Panc1 (cell line): ENCODE measurements at regions not wholly inside any gene's neighbourhood (a gene's known extent, or its start where the extent isn't known, plus 50 kb on each side); places are given as distances from the start of the nearest gene placed in this dataset.

Experiments used
- ATAC-seq: fragments of 200-7000 bp; cut with Tn5 transposase; 2 replicates; pipeline ENCODE4 v1.9.1; 2020; ENCODE audit warnings: mild to moderate bottlenecking, moderate library complexity
- BruUV-seq: library from RNA; stranded (reverse); fragments of 400-500 nt; replicated peaks from 2 replicates; lab custom pipeline; 2021; lab: Mats Ljungman, UMichigan
- CTCF ChIA-PET: fragments of 300-600 bp; sonication (Branson Sonifier 250); formaldehyde crosslinking; loops from one replicate; lab custom pipeline; 2022; ENCODE audit warnings: antibody characterized with exemption; lab: Charles Lee
- POLR2A ChIA-PET: fragments of 300-600 bp; sonication (Branson Sonifier 250); formaldehyde crosslinking; loops from one replicate; lab custom pipeline; 2022; ENCODE audit warnings: antibody characterized with exemption; lab: Charles Lee
- DNase-seq: peaks from one replicate; pipeline ENCODE4 v3.0.0-alpha.2; 2010; ENCODE audit warnings: low read depth, low spot score
- H3K27ac ChIP-seq: 2 replicates; pipeline ENCODE4 v1.5.1; 2011; ENCODE audit warnings: mild to moderate bottlenecking, low read length, inconsistent platforms
- H3K27me3 ChIP-seq: fragments of 200-500 bp; sonication (Bioruptor generic); 2 replicates; pipeline ENCODE4 v1.6.0; 2014; ENCODE audit warnings: low read length, inconsistent platforms; ENCODE audit not compliant: control insufficient read depth, insufficient read depth
- H3K36me3 ChIP-seq: fragments of 200-500 bp; sonication (Bioruptor generic); 2 replicates; pipeline ENCODE4 v1.5.1; 2014; ENCODE audit warnings: inconsistent platforms, mild to moderate bottlenecking, low read length, moderate library complexity; ENCODE audit not compliant: control insufficient read depth, insufficient read depth
- H3K4me1 ChIP-seq: 2 replicates; pipeline ENCODE4 v1.5.1; 2011; ENCODE audit warnings: inconsistent platforms, mild to moderate bottlenecking, low read length, moderate library complexity; ENCODE audit not compliant: control insufficient read depth, insufficient read depth
- H3K4me3 ChIP-seq, 2 experiments: 2 replicates each; pipeline ENCODE4 v1.5.1; 2011 to 2012; ENCODE audit warnings: low read depth in 2 of 2, low read length in 2 of 2, mild to moderate bottlenecking in 2 of 2, inconsistent platforms in 1 of 2, moderate library complexity in 1 of 2
- H3K9me3 ChIP-seq: fragments of 200-500 bp; sonication (Bioruptor generic); 2 replicates; pipeline ENCODE4 v1.5.1; 2014; ENCODE audit warnings: low read depth, mild to moderate bottlenecking, inconsistent platforms, low read length, moderate library complexity; ENCODE audit not compliant: control insufficient read depth, insufficient read depth
- POLR2AphosphoS5 ChIP-seq: IDR thresholded peaks from 2 replicates; pipeline ENCODE4 v1.6.1; 2012; ENCODE audit warnings: mild to moderate bottlenecking, low read depth, low read length, moderate library complexity
- SIN3A ChIP-seq: IDR thresholded peaks from 2 replicates; pipeline ENCODE4 v1.6.1; 2012; ENCODE audit warnings: low read depth, mild to moderate bottlenecking, low read length, moderate library complexity, borderline replicate concordance; ENCODE audit not compliant: insufficient read depth
- TCF7L2 ChIP-seq: IDR thresholded peaks from 2 replicates; pipeline ENCODE4 v1.6.1; 2011; ENCODE audit warnings: mild to moderate bottlenecking, low read depth, low read length, inconsistent platforms
- in situ Hi-C: cut with HindIII; loops from 2 replicates; pipeline ENCODE4 v1.10.0; 2016; ENCODE audit warnings: low sequenced_read_pairs, low pct_unique_long_range_greater_than_20kb
- intact Hi-C: fragments of 100-400 bp; cut with micrococcal nuclease; formaldehyde crosslinking; loops from one replicate; pipeline ENCODE4 v1.10.0; 2022; ENCODE audit not compliant: unreplicated experiment
- TF ChIP-seq, protein P1 (sequence below): fragments of 450-650 bp; IDR thresholded peaks from 2 replicates; pipeline ENCODE4 v1.5.1; 2017; ENCODE audit warnings: mild to moderate bottlenecking
- TF ChIP-seq, protein P2 (sequence below), 2 experiments: IDR thresholded peaks; 2 replicates each; pipeline ENCODE4 v1.6.1; 2011 to 2012; ENCODE audit warnings: low read depth in 2 of 2, control low read depth in 1 of 2, low read length in 1 of 2, mild to moderate bottlenecking in 1 of 2, moderate library complexity in 1 of 2; ENCODE audit not compliant: insufficient read depth in 1 of 2

DNA sequence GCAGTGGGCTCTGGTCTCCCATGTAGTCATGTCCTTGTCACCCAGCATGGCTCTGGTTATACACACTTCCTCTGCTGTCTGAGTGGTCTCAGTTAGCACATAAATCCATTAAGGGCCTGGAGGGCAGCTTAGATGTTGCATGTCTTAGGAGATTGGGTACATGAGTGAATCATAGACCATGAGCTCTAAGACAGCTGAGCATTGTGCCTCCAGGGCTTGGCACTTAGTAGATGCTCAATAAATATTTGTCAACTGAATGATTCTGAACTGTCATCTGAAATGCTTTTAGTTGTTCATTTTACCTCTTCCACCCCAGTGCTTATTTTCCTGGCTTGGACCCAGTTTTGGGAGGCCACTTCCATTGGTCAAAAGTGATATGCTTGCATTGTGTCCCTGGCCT is 135.6 kb downstream of the BOD1 start:
- in situ Hi-C loops = no loop called here
- Histone ChIP-seq H3K4me1 (no peaks in the 10 kb centered on the region; the same call in 1 of the 2 replicates), H3K4me3 (no peak overlapping the region), H3K27me3 (no peaks in the 10 kb centered on the region), H3K36me3 (no peaks in the 10 kb centered on the region), H3K27ac (no peak overlapping the region), H3K9me3 (no peaks in the 10 kb centered on the region)
- intact Hi-C loops = no loop called here
- no peak for ATAC-seq
- CTCF ChIA-PET = no interaction called here
- BruUV-seq = no TSS peak
- DNase-seq = no peak
- TF ChIP-seq, protein P1, sequence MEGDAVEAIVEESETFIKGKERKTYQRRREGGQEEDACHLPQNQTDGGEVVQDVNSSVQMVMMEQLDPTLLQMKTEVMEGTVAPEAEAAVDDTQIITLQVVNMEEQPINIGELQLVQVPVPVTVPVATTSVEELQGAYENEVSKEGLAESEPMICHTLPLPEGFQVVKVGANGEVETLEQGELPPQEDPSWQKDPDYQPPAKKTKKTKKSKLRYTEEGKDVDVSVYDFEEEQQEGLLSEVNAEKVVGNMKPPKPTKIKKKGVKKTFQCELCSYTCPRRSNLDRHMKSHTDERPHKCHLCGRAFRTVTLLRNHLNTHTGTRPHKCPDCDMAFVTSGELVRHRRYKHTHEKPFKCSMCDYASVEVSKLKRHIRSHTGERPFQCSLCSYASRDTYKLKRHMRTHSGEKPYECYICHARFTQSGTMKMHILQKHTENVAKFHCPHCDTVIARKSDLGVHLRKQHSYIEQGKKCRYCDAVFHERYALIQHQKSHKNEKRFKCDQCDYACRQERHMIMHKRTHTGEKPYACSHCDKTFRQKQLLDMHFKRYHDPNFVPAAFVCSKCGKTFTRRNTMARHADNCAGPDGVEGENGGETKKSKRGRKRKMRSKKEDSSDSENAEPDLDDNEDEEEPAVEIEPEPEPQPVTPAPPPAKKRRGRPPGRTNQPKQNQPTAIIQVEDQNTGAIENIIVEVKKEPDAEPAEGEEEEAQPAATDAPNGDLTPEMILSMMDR = no peak
- TF ChIP-seq TCF7L2 (no peak), SIN3A (no peak), POLR2AphosphoS5 (no peak)
- TF ChIP-seq, protein P2, sequence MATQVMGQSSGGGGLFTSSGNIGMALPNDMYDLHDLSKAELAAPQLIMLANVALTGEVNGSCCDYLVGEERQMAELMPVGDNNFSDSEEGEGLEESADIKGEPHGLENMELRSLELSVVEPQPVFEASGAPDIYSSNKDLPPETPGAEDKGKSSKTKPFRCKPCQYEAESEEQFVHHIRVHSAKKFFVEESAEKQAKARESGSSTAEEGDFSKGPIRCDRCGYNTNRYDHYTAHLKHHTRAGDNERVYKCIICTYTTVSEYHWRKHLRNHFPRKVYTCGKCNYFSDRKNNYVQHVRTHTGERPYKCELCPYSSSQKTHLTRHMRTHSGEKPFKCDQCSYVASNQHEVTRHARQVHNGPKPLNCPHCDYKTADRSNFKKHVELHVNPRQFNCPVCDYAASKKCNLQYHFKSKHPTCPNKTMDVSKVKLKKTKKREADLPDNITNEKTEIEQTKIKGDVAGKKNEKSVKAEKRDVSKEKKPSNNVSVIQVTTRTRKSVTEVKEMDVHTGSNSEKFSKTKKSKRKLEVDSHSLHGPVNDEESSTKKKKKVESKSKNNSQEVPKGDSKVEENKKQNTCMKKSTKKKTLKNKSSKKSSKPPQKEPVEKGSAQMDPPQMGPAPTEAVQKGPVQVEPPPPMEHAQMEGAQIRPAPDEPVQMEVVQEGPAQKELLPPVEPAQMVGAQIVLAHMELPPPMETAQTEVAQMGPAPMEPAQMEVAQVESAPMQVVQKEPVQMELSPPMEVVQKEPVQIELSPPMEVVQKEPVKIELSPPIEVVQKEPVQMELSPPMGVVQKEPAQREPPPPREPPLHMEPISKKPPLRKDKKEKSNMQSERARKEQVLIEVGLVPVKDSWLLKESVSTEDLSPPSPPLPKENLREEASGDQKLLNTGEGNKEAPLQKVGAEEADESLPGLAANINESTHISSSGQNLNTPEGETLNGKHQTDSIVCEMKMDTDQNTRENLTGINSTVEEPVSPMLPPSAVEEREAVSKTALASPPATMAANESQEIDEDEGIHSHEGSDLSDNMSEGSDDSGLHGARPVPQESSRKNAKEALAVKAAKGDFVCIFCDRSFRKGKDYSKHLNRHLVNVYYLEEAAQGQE (IDR thresholded peaks at IDR 0.05; ENCODE audit: insufficient read depth in 1 of 2, low read depth in 2 of 2, low read length in 1 of 2) = no peak
- POLR2A ChIA-PET = interaction anchor here (0.6 kb wide), 1 partner anchor 720 kb away, joined by 8 read pairs; no protein-coding TSS in a partner anchor

DNA sequence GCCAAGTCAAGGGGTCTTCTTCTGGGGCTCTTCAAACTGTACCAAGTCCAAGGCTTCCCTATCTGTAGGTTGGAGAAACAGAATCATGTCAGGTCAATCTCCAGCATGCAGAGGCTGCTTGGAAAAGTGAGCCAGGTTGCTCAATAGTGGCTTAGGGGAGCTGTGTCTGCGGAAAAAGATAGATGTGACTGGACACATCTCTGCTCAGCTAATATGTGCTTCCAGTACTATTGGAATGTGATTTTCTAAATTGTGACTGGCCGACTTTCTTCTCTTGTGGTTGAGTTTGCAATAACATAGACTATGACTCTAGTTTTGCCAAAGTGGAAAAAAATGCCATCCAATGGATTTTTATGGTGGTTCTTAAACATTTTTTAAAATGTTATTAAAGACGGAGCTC is 136.7 kb downstream of the BOD1 start:
- ChIA-PET CTCF (no interaction called here), POLR2A (no interaction called here)
- H3K4me3 ChIP-seq = no peak overlapping the region
- in situ Hi-C loops (no loop called here), intact Hi-C loops (no loop called here)
- no peaks in the 10 kb centered on the region for H3K9me3 ChIP-seq
- H3K27ac ChIP-seq = no peak overlapping the region
- H3K27me3 ChIP-seq = no peaks in the 10 kb centered on the region
- ATAC-seq (no peak), DNase-seq (no peak)
- BruUV-seq = no TSS peak
- peaks cover 3% of the 10 kb centered on the region; the same call in 1 of the 2 replicates for H3K4me1 ChIP-seq
- no peaks in the 10 kb centered on the region for H3K36me3 ChIP-seq
- TF ChIP-seq, protein P1 = no peak
- TF ChIP-seq SIN3A (no peak), POLR2AphosphoS5 (no peak), TCF7L2 (no peak)
- TF ChIP-seq, protein P2 (IDR thresholded peaks at IDR 0.05; ENCODE audit: insufficient read depth in 1 of 2, low read depth in 2 of 2, low read length in 1 of 2) = no peak
